ENCODE measurements at regions not wholly inside any gene's neighbourhood (a gene's known extent, or its start where the extent isn't known, plus 50 kb on each side); places are given as distances from the start of the nearest gene placed in this dataset.

DNA sequence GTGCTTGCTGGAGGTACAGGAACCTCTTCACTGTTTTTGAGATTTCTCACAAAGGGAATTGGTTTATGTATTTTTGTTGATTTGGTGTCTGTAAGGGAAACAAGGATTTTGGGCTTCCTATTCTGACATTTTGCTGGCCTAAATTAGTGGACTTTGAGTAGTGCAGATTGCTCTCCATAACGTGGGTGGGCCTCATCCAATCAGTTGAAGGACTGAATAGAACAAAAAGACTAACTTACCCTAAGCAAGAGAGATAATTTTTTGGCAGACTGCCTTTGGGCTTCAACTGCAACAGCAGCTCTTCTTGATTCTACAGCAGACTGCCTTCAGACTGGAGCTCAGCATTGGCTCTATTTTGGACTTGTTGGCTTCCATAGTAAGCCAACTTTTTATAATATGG, 93.2 kb downstream of the MSX2 start:
- FAIRE-seq (no peak), DNase-seq (ENCODE audit: insufficient read length) (no peak)
- TF ChIP-seq POLR2A (IDR thresholded peaks at IDR 0.05; ENCODE audit: low read depth, low read length) (no peak), POLR2AphosphoS5 (IDR thresholded peaks at IDR 0.05; ENCODE audit: low read depth, low read length) (no peak), TAF1 (IDR thresholded peaks at IDR 0.05; ENCODE audit: borderline replicate concordance, low read depth, low read length) (no peak)

DNA sequence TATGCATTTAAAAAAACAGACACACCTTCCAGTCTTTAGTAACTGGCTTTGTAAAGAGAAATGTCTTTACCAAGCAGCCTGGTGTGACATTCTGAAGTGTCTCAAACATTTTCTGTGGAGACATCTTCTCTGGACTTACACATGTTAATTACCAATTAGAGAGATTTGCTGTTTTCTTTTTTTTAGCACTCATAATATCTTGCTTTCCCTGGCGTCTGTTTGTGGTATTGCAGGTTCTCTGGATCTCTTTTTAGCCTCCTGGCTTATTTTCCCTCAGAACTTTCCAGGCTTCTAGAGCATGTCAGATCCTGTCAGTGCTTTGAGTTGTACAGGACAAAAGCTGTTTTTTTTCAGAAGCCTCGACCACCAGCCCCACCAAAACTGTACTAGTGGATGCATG, 92.5 kb downstream of the MSX2 start:
- DNase-seq (ENCODE audit: insufficient read length) (no peak), FAIRE-seq (no peak)
- TF ChIP-seq POLR2AphosphoS5 (IDR thresholded peaks at IDR 0.05; ENCODE audit: low read depth, low read length) (no peak), POLR2A (IDR thresholded peaks at IDR 0.05; ENCODE audit: low read depth, low read length) (no peak), TAF1 (IDR thresholded peaks at IDR 0.05; ENCODE audit: borderline replicate concordance, low read depth, low read length) (no peak)

DNA sequence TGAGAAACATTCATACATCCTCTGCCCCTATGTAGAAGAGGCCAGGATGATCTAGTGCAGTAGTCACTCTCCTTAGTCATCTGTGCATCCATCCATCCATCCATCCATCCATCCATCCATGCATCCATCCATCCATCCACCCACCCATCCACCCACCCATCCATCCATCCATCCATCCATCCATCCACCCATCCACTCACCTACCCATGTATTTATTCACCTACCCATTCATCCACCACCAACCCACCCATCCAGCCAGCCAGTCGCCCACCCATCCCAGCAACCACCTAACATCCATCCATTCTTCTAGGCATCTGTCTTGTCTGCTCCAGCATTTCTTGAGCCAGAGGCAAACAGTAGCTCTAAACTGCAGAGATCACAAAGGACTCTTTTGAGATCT, 87.1 kb downstream of the MSX2 start:
- FAIRE-seq (no peak), DNase-seq (ENCODE audit: insufficient read length) (no peak)
- TF ChIP-seq POLR2A (IDR thresholded peaks at IDR 0.05; ENCODE audit: low read depth, low read length) (no peak), TAF1 (IDR thresholded peaks at IDR 0.05; ENCODE audit: borderline replicate concordance, low read depth, low read length) (no peak), POLR2AphosphoS5 (IDR thresholded peaks at IDR 0.05; ENCODE audit: low read depth, low read length) (no peak)

DNA sequence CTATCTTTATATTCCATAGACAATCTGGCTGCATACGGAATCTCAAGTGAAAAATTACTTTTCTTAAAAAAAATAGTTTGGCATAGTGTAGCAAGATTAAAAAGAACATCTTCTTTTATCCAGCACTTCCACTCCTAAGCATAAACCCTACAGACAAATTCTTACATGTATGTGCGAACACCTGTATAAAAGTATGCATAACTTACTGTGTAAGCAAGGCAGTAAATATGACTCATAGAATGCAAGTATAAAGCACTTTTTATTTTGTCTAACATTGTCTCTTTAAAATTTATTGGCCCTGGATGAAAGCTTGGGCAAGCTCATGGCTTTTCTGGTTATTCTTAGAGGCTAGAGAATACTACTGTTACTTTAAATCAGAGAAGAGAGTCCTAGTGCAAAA, 86.4 kb downstream of the MSX2 start:
- no peak for DNase-seq (ENCODE audit: insufficient read length)
- no peak for TF ChIP-seq TAF1 (IDR thresholded peaks at IDR 0.05; ENCODE audit: borderline replicate concordance, low read depth, low read length)
- TF ChIP-seq POLR2AphosphoS5 (IDR thresholded peaks at IDR 0.05; ENCODE audit: low read depth, low read length): no peak
- no peak for TF ChIP-seq POLR2A (IDR thresholded peaks at IDR 0.05; ENCODE audit: low read depth, low read length)
- no peak for FAIRE-seq

DNA sequence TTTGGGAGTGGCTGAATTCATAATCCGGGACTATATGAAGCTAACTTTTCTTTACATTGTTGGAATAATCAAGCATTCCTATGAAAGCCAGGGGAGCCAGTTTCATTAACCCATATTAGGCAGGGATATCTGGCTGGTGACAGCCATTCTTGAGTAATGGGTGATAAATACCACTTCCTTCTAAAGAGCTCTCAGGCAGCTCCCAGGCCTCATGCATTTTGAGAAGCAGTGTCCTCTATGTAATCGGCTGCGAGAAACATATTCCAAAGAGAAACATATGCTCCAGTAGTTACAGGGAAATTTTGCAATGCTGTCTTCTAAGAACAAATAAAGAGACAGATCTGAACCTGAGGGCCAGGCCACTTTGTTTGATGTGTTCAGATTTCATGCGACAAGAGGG, 83.1 kb downstream of the MSX2 start:
- no peak for TF ChIP-seq POLR2AphosphoS5 (IDR thresholded peaks at IDR 0.05; ENCODE audit: low read depth, low read length)
- TF ChIP-seq TAF1 (IDR thresholded peaks at IDR 0.05; ENCODE audit: borderline replicate concordance, low read depth, low read length): no peak
- TF ChIP-seq POLR2A (IDR thresholded peaks at IDR 0.05; ENCODE audit: low read depth, low read length): no peak
- DNase-seq (ENCODE audit: insufficient read length): no peak

DNA sequence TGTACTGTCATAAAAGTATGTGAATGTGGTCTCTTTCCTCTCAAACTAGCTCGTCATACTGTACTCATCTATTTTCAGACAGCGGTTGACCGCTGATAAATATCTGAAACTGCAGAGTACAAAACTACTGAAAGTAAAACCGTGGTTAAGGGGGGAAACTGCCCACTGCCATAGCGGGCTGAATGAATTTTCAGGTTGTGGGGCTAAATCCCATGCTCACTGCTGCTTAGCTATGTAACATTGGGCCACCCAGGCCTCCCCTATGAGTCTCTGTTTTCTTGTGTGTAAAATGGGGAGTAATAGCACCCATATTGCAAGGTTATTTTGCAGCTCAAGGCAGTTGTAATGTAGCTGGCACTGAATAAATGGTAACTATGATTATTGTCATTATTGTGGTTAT, 82.3 kb downstream of the MSX2 start:
- TF ChIP-seq TAF1 (IDR thresholded peaks at IDR 0.05; ENCODE audit: borderline replicate concordance, low read depth, low read length): no peak
- DNase-seq (ENCODE audit: insufficient read length) (no peak), FAIRE-seq (no peak)

More for the DNA sequence above, 83.1 kb downstream of the MSX2 start:
- no peak for FAIRE-seq

DNA sequence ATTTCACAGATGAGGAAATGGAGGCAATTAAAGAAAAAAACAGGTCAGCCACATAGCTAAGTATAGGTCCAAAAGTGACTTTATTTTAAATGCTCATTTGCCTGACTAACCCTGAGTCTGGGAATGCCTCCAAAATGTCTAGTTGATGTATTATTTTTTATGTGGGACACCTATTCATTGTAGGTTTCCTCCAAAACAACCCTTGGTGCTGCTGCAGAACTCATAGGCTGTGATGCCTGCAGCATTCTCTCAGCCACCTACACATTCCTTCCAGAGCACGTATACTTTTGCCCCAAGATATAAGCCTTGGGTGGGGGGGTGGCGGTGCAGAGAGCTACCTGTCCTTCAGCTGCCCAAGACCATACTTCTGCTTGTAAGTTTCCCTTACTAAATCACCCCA, 77.4 kb downstream of the MSX2 start:
- DNase-seq (ENCODE audit: insufficient read length) (no peak), FAIRE-seq (no peak)
- TF ChIP-seq POLR2AphosphoS5 (IDR thresholded peaks at IDR 0.05; ENCODE audit: low read depth, low read length) (no peak), TAF1 (IDR thresholded peaks at IDR 0.05; ENCODE audit: borderline replicate concordance, low read depth, low read length) (no peak), POLR2A (IDR thresholded peaks at IDR 0.05; ENCODE audit: low read depth, low read length) (no peak)

DNA sequence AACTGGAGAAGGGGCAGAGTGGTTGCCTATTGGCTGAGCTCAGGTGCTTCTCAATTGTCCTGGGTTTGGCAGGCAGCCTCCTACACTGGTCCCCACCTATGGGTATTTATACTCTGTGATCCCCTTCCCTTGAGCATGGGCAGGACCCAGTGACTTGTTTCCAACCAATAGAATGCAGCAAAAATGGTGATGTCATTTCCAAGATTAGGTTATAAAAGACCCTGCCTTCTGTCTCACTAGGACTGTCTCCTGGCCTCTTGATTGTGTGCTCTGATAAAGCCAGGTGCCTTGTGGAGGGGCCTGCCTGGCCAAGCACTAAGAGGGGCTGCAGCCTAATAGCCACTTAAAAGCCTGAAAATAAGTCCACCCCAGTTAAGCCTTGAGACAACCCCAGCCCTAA, 76.1 kb downstream of the MSX2 start:
- FAIRE-seq (no peak), DNase-seq (ENCODE audit: insufficient read length) (no peak)
- TF ChIP-seq POLR2A (IDR thresholded peaks at IDR 0.05; ENCODE audit: low read depth, low read length): no peak
- TF ChIP-seq POLR2AphosphoS5 (IDR thresholded peaks at IDR 0.05; ENCODE audit: low read depth, low read length): no peak
- TF ChIP-seq TAF1 (IDR thresholded peaks at IDR 0.05; ENCODE audit: borderline replicate concordance, low read depth, low read length): no peak

DNA sequence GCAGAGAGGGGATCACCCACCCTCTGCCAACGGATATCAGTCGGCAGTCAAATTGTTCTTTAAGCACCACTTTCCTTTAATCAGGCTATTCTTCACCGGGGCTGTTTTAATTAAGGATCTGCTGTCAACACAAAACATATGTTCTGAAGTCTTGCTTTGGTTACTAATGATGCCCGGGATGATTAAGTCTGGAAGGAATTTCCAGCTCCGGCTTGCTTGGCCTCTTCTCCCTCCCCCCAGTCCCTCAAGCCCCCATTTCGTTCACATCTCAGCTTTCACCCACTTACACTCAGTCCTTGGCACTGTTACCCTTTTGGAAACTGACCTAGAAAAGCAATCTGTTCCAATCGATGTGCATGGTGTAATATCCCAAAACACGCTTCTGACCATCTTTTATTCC, 74.7 kb downstream of the MSX2 start:
- DNase-seq (ENCODE audit: insufficient read length): no peak
- TF ChIP-seq TAF1 (IDR thresholded peaks at IDR 0.05; ENCODE audit: borderline replicate concordance, low read depth, low read length) (no peak), POLR2A (IDR thresholded peaks at IDR 0.05; ENCODE audit: low read depth, low read length) (no peak), POLR2AphosphoS5 (IDR thresholded peaks at IDR 0.05; ENCODE audit: low read depth, low read length) (no peak)
- no peak for FAIRE-seq

DNA sequence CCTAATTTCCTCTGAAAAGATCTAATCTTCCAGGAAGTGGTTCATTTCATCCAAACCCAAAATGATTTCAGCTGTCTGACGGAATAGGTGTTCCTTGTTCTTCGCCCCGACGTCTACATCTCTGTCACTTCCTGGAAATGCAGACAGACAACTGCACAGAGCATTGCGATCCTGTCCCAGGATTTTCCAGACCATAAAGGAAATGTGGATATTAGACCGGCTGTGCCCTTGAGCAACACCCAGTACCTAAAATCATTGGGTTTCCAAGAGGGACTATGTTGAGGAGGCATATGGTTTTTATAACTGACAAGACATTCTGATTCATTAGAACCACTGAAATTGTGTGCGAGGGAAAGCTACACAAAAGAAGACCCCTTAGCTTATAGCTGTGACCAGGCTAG, 74.2 kb downstream of the MSX2 start:
- FAIRE-seq (no peak), DNase-seq (ENCODE audit: insufficient read length) (no peak)
- TF ChIP-seq TAF1 (IDR thresholded peaks at IDR 0.05; ENCODE audit: borderline replicate concordance, low read depth, low read length) (no peak), POLR2AphosphoS5 (IDR thresholded peaks at IDR 0.05; ENCODE audit: low read depth, low read length) (no peak), POLR2A (IDR thresholded peaks at IDR 0.05; ENCODE audit: low read depth, low read length) (no peak)

DNA sequence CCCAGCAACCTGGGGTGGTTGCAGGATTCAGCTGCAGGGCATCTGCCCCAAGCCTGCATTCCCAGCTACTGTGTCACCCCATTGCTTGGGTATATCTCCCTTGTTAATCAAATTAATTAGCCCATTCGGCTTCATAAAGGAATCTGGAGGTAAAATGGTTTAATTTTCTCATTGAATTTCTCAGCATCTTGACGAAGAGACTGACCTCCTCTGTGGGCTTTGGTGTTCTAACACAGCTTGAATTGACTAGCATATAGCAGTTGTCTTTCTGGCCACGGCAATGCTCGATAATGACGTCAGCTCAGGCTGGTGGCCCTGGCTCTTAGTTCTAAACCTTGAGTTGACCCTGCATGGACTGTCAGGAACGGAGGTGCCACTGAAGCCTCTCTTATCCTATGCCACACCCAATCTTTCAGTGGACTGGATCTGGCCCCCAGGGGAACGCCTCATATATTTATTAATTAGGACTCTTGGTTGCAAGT, 72.4 kb downstream of the MSX2 start:
- no peak for TF ChIP-seq TAF1 (IDR thresholded peaks at IDR 0.05; ENCODE audit: borderline replicate concordance, low read depth, low read length)
- TF ChIP-seq POLR2AphosphoS5 (IDR thresholded peaks at IDR 0.05; ENCODE audit: low read depth, low read length): no peak
- TF ChIP-seq POLR2A (IDR thresholded peaks at IDR 0.05; ENCODE audit: low read depth, low read length): no peak
- FAIRE-seq: no peak
- no peak for DNase-seq (ENCODE audit: insufficient read length)

DNA sequence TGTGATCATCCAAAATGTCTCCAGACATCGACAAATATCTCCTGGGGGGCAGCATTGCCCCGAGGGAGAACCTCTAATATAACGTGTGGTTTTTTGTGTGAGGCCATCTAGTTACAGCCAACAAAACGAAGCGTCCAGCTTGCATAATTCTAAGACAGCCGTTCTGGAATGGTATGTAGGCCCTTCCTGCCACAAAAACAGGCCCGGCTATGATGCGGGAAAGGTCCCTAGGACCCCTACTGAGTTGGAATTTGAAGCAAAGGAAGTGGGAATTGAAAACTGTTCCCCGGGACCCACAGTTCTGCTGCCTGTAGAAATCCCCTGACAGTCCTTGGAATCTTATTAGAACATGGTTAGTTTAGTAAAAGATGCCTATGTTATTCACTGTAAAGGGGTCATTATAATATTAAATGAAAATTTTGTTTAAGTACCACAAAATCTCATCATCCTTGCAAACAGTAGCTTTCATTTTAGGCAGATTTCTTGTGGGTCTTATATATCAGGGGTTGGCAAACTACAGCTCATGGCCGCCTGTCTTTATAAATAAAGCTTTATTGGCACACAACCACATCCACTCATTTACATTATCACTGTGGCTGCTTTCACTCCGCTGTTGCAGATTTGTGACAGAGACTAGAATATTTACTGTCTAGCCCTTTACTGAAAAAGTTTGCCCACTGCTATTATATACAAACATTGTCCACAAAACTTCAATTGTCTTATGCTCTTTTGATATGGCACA, 70.7 kb downstream of the MSX2 start:
- no peak for TF ChIP-seq TAF1 (IDR thresholded peaks at IDR 0.05; ENCODE audit: borderline replicate concordance, low read depth, low read length)
- no peak for TF ChIP-seq POLR2A (IDR thresholded peaks at IDR 0.05; ENCODE audit: low read depth, low read length)
- TF ChIP-seq POLR2AphosphoS5 (IDR thresholded peaks at IDR 0.05; ENCODE audit: low read depth, low read length): no peak
- FAIRE-seq (no peak), DNase-seq (ENCODE audit: insufficient read length) (no peak)
